ENCODE measurements at regions not wholly inside any gene's neighbourhood (a gene's known extent, or its start where the extent isn't known, plus 50 kb on each side); places are given as distances from the start of the nearest gene placed in this dataset.
"Not testable (repeated sequence)": the region's sequence is repeated elsewhere in the genome, so short reads cannot be mapped to it uniquely, and the experiment has no call there.

DNA sequence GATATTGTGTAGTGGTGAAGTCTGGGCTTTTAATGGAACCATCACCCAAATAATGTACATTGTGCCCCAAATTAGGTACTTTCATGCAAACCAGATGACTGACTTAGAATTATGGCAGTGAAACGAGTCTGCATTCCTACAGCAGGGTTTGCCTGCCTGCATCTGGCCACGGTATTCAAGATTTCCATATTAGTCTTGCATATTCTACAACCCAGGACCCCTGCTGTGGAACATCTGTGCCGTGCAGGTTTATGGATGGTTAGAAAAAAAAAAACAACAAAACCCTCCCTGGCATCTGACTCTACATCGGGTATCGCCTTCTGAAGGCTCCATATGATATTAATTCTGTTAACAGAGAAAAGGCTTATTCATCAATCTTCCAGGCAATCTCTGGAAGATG is 394.8 kb downstream of the DCDC2C start:
- Mint-ChIP-seq H3K36me3 (ENCODE audit: low read depth) (no peaks in the 10 kb centered on the region), H3K9me3 (ENCODE audit: low read depth) (no peaks in the 10 kb centered on the region), H3K4me1 (ENCODE audit: low read depth) (peaks cover 3% of the 10 kb centered on the region), H3K27ac (ENCODE audit: unreplicated experiment) (no peak overlapping the region), H3K4me3 (ENCODE audit: unreplicated experiment) (no peak overlapping the region), H3K27me3 (ENCODE audit: low read depth) (no peaks in the 10 kb centered on the region)
- no peak for DNase-seq (ENCODE audit: low spot score)
- TF ChIP-seq, protein P1, sequence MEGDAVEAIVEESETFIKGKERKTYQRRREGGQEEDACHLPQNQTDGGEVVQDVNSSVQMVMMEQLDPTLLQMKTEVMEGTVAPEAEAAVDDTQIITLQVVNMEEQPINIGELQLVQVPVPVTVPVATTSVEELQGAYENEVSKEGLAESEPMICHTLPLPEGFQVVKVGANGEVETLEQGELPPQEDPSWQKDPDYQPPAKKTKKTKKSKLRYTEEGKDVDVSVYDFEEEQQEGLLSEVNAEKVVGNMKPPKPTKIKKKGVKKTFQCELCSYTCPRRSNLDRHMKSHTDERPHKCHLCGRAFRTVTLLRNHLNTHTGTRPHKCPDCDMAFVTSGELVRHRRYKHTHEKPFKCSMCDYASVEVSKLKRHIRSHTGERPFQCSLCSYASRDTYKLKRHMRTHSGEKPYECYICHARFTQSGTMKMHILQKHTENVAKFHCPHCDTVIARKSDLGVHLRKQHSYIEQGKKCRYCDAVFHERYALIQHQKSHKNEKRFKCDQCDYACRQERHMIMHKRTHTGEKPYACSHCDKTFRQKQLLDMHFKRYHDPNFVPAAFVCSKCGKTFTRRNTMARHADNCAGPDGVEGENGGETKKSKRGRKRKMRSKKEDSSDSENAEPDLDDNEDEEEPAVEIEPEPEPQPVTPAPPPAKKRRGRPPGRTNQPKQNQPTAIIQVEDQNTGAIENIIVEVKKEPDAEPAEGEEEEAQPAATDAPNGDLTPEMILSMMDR (IDR thresholded peaks at IDR 0.05), result no peak

DNA sequence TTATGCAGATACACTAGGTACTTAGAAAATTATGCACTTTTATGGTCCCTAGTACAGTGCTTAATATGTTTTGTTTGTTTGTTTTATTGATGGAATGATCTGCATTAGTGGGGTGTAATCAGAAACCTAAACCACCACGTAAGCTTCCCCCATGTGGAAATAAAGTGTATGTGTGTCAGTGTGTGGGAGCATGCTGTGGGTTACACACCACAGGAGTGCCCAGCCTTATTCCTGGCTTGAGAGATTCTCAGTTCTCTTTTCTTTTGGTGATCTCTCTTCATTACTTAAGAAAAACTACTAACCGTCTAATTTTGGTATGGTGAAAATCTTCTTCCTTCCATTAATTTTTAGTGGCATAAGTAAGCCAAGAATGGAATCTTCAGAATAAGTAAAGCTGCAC is 398.6 kb downstream of the DCDC2C start:
- TF ChIP-seq, protein P1 (IDR thresholded peaks at IDR 0.05), result no peak
- H3K36me3 Mint-ChIP-seq (ENCODE audit: low read depth), result no peaks in the 10 kb centered on the region
- H3K4me1 Mint-ChIP-seq (ENCODE audit: low read depth), result peaks cover 3% of the 10 kb centered on the region
- H3K4me3 Mint-ChIP-seq (ENCODE audit: unreplicated experiment), result no peak overlapping the region
- peaks cover 1% of the 10 kb centered on the region for H3K27me3 Mint-ChIP-seq (ENCODE audit: low read depth)
- no peak for DNase-seq (ENCODE audit: low spot score)
- no peak overlapping the region for H3K27ac Mint-ChIP-seq (ENCODE audit: unreplicated experiment)
- peaks cover 8% of the 10 kb centered on the region for H3K9me3 Mint-ChIP-seq (ENCODE audit: low read depth)

DNA sequence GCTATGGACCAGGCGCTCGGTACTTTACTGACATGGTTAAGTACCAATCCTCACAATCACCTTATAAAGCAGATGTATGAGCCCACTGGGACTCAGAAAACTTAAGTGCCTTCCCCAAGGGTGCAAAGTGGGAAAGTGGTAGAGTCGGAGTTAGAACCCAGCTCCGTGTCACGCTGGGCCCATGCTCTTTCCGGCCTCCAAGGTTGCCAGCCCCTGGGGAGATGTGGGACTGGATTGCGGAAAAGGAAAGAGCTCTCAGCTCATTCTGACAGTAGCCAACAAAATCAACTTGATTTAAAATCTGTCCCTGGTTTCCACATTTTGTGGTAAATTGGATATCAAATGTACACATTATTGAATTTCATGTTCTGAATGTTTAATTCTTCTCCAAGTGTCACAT is 403.8 kb downstream of the DCDC2C start:
- peaks cover 8% of the 10 kb centered on the region for H3K9me3 Mint-ChIP-seq (ENCODE audit: low read depth)
- TF ChIP-seq, protein P1 (IDR thresholded peaks at IDR 0.05), result no peak
- no peak for DNase-seq (ENCODE audit: low spot score)
- no peaks in the 10 kb centered on the region for H3K4me1 Mint-ChIP-seq (ENCODE audit: low read depth)
- H3K27me3 Mint-ChIP-seq (ENCODE audit: low read depth), result peaks cover 1% of the 10 kb centered on the region
- H3K36me3 Mint-ChIP-seq (ENCODE audit: low read depth), result no peaks in the 10 kb centered on the region
- no peak overlapping the region for H3K4me3 Mint-ChIP-seq (ENCODE audit: unreplicated experiment)
- no peak overlapping the region for H3K27ac Mint-ChIP-seq (ENCODE audit: unreplicated experiment)

DNA sequence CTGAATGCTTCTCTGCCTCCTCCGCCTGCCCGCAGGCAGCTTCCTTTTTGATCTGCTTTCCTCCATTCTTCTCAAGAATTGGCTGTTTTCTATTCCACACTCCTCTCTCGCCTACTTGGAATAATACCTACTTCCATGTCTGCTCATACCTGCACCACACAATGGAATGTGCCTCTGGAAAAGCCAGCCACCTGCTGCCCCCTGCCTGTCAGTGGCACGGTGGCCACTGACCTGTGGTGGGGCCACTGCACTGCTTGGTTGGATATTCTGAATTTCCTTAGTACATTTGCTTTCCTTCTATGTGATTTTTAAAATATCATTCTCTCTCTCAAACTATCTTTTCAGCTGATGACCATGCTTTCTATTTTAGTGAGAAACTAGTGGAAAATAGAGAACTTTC is 406.9 kb downstream of the DCDC2C start:
- peaks cover 1% of the 10 kb centered on the region for H3K27me3 Mint-ChIP-seq (ENCODE audit: low read depth)
- no peaks in the 10 kb centered on the region for H3K9me3 Mint-ChIP-seq (ENCODE audit: low read depth)
- H3K4me3 Mint-ChIP-seq (ENCODE audit: unreplicated experiment), result no peak overlapping the region
- DNase-seq (ENCODE audit: low spot score), result no peak
- H3K4me1 Mint-ChIP-seq (ENCODE audit: low read depth), result no peaks in the 10 kb centered on the region
- no peak overlapping the region for H3K27ac Mint-ChIP-seq (ENCODE audit: unreplicated experiment)
- TF ChIP-seq, protein P1 (IDR thresholded peaks at IDR 0.05), result peak; percentile 15
- H3K36me3 Mint-ChIP-seq (ENCODE audit: low read depth), result no peaks in the 10 kb centered on the region

DNA sequence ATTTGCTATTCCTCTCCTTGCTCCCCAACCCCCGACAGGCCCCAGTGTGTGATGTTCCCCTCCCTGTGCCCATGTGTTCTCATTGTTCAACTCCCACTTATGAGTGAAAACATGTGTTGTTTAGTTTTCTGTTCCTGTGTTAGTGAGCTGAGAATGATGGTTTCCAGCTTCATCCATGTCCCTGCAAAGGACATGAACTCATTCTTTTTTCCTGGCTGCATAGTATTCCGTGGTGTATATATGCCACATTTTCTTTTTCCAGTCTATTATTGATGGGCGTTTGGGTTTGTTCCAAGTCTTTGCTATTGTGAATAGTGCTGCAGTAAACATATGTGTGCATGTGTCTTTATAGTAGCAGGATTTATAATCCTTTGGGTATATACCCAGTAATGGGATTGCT is 412.1 kb downstream of the DCDC2C start:
- H3K27ac Mint-ChIP-seq (ENCODE audit: unreplicated experiment); H3K27me3 Mint-ChIP-seq (ENCODE audit: low read depth); DNase-seq (ENCODE audit: low spot score); H3K4me3 Mint-ChIP-seq (ENCODE audit: unreplicated experiment); H3K4me1 Mint-ChIP-seq (ENCODE audit: low read depth): not testable (repeated sequence)
- Mint-ChIP-seq H3K36me3 (ENCODE audit: low read depth) (peaks cover 10% of the 10 kb centered on the region), H3K9me3 (ENCODE audit: low read depth) (peaks cover 33% of the 10 kb centered on the region)

DNA sequence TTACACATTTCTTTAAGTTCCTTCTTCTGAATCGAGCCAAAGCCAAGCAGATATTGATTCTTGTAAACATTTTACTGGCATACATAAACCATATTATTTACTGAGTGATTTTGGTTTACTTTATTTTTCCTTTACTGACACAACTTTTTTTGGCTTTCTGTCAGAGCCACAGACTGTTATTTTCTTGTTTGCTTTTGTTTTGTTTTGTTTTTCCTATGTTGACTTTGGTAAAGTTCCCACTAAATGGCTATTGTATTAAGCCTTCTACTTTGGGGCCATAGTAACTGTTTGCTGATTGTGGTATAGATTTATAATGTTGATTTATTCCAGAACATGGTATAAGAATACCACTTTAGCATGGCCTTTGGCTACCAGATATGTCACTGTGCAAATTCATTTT is 419.4 kb downstream of the DCDC2C start:
- H3K4me1 Mint-ChIP-seq (ENCODE audit: low read depth), result no peaks in the 10 kb centered on the region
- H3K36me3 Mint-ChIP-seq (ENCODE audit: low read depth), result peaks cover 10% of the 10 kb centered on the region
- no peaks in the 10 kb centered on the region for H3K27me3 Mint-ChIP-seq (ENCODE audit: low read depth)
- H3K27ac Mint-ChIP-seq (ENCODE audit: unreplicated experiment), result no peak overlapping the region
- H3K9me3 Mint-ChIP-seq (ENCODE audit: low read depth), result peaks cover 29% of the 10 kb centered on the region
- TF ChIP-seq, protein P1 (IDR thresholded peaks at IDR 0.05), result no peak
- DNase-seq (ENCODE audit: low spot score), result no peak
- no peak overlapping the region for H3K4me3 Mint-ChIP-seq (ENCODE audit: unreplicated experiment)
